ENCODE measurements at regions not wholly inside any gene's neighbourhood (a gene's known extent, or its start where the extent isn't known, plus 50 kb on each side); places are given as distances from the start of the nearest gene placed in this dataset.
A peak's percentile ranks its signal among the peaks of the same experiment; 100 is the strongest.
"Not testable (repeated sequence)": the region's sequence is repeated elsewhere in the genome, so short reads cannot be mapped to it uniquely, and the experiment has no call there.

DNA sequence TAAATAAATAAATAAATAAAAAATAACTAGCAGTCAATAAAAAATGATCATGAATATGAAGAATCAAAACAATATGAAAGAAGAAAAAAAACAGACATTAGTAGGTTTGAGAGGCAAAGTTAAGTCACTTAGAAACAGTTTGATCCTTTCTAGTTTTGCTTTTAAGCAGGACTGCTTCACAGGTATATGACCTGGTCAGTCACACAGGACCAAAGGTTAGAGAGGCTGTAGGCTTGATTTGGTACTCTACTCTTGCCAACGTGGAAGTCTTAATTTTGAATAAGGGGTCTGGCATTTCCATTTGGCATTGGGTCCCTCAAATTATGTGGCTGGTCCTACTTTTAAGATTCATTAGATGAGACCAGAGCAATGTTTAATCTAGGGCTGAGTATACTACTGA, 441.7 kb upstream of the NECTIN3 start:
- FAIRE-seq, result no peak

DNA sequence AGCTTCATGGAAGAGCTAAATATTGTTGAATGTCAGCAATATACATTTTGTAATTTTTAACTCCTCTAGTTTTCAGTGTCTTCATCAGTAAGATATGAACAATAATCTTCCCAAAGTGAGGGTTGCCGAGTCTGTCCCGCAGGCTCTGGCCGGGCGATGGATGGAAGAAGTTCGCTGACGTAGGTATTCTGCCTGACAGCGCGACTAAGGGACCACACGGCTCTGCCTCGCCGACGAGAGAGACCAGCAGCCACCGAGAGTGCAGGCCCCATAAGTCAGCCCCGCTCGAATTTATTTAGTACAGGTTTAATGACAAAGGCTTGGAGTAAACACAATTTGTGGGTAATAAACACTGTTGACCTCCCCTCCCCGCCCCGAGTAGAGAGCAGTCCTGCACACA, 427.4 kb upstream of the NECTIN3 start:
- FAIRE-seq, result no peak

DNA sequence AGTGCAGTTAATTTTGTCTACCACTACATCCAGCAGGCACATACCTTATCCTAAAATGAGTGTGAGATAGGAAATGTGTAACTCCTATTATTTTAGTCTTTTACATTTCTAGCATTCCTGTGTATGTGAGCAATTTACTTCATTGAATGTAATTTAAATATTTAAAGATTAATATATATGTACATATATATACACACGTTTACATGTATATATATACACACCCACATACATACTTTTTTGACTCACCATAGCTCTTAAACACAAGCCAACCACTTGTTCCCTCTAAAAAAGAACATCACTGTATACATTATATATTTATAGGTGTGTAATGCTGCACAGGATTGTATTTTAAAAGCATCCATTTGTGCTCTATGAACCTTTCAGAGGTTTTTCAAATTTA, 425.6 kb upstream of the NECTIN3 start:
- FAIRE-seq, result no peak

DNA sequence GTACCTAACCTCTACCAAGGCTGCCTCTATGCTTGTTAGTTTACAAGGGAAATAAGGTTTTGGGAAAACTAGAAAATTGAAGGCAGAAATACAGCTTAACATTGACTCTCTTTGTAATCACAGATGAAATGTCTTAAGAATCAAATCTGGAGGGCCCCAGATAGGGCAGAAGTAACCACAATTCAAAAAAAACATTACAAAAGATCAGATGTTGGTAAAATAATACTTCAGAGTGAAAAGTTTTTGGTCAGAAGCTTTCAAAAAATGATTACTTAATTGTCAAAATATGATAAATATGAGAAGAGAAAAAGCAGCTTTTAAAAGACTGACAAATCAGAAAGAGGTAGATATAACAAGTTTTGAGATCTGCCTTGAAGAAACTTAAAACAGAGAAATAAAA, 425.1 kb upstream of the NECTIN3 start:
- FAIRE-seq, result no peak

DNA sequence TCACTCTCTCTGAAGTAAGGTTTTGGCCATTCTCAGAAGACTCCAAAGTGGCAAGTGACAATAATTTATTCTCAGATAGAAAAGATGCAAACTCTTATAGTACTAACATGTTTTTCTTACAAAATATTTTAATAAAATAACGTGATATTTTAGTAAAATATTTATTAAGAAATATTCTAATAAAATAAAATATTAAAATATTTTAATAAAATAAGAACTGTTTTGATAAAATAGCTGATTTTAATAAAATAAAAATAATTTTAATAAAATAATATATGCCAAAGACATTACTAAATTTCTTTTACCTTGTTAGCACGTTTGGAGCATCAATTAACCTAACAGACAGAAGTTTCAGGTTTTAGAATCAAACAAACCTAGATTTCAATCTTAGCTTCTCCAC, 424.0 kb upstream of the NECTIN3 start:
- no peak for FAIRE-seq

DNA sequence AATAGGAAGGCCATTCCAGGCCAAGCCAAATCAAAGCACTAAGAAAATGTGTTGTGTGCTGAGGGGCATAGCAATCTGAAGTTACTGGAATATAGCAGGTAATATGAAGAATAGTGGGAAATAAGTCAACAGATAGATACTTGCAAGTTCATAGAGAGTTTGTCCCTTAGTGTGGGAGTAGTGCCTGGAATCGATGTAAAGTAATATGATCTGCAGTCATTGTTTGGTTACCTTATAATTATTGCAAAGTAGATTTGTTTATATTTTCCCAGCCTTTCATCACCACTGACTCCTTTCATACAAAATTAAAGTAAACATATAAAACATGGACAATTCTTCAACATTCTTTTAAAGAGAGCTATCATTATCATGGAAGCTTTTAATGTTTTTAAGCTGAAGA, 420.9 kb upstream of the NECTIN3 start:
- no peak for FAIRE-seq

DNA sequence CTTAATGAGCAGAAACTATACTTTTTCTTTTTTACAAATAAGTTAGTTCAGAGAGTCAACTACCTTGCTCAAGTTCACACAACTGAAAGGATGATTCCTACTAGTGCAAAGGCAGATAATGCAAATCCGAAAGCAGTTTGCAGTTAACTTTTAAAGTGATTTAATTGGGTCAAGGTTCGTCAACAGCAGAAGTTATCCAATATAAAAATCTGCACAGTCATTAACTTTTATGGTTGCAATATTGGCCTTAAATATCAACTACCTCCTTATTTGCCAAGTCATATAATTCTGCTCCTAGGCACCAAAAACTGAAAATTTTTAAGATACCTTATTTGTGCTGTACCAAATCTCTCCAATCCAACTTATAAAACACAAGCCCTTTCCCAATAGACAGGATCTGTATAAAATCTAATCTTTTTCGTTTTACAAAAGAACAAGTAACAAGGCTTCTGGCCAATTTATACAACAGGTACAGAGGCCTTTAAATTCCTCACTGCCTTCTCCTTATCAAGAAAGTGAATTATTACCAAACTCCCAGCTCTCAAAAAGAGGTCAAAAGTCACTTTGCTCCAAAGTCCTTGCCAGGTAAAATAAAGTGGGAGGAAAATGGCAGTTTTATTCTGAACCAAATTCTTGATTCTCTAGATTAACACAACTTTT, 416.6 kb upstream of the NECTIN3 start:
- FAIRE-seq, result no peak

DNA sequence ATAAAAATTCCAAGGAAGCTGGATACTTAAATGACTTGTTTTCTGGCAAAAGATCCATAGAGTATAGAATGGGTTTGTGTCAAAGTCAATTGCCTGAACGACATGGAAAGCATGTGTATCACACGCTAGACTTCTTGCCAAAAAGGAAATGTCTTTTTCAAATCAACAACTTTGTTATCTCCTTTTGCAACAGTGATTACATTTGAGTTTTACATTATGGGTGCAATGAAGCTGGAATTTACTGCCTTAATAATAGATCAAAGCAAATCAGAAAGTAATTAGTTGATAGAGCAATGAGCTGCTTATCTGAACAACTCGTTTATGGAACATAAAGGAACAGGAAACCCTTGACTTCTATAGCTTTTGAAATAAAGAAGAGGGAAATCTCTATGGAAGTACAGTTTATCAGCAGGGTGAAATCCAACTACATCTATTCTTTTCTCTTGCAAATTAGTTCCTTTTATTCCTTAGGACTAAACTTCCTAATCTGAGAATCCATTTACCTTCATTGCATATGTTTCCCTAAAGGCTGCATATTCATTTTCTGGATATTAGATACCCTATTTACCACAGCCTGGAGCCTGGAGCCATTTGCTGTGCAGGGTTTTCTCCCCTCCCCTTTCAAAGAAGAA, 415.1 kb upstream of the NECTIN3 start:
- no peak for FAIRE-seq

DNA sequence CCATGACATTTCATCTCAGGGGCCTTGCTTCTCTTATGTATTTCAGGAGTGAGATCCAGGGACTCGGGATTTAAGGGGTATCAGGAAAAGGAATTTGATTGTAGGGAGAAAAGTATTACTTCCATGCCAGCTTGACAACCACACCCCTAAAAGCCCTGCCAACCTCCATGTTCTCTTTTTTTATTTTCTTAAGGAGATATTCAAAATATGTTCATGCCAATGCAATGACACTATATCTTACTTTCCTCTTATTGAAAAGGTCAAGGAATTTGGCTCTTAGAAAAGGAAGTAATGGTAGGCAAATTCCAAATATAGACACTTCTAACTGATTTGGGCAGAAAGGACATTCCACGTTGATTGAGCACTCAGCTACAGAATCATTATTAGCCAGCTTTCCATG, 407.5 kb upstream of the NECTIN3 start:
- FAIRE-seq, result no peak

DNA sequence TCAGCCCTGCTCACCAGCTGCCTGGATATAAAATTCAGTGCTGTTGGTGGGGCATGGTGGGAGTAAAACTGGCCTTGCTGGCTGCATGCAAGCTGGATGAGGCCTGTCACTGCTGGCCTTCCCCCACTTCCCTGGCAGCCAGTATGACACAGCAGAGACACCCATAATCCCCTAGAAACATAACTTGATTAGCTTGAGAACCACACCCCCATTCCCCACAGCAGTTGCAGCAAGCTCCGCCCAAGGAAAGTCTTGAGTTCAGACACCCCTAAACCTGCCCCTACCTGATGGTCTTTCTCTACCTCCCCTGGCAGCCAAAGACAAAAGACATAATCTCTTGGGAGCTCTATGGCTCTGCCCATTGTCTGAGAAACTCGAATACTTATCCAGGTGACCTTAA, 405.1 kb upstream of the NECTIN3 start:
- FAIRE-seq, result no peak

DNA sequence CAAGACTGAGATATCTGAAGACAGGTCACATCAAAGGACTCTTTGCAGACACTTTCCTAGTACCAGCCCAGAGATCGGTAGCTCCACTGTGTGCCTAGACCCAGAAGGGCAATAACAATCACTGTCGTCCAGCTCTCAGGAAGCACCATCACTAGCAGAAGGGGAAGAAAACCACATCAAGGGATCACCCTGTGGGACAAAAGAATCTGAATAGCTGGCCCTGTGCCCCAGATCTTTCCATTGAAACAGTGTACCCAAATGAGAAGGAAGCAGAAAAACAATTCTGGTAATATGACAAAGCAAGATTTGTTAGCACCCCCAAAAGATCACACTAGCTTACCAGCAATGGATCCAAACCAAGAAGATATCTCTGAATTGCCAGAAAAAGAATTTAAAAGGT, 404.4 kb upstream of the NECTIN3 start:
- FAIRE-seq, result no peak

DNA sequence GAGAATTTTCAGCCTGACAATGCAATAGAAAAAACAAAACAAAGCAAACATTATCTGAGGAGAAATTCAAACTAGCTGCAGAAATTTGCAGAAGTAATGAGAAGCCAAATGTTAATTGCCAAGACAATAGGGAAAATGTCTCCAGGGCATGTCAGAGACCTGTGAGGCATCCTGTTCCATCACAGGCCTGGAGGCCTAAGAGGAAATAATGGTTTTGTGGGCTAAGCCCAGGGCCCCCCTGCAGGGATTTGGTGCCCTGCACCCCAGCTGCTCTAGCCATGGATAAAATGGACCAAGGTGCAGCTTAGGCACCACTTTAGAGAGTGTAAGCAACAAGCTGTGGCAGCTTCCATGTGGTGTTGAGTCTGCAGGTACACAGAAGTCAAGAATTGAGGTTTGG, 401.2 kb upstream of the NECTIN3 start:
- no peak for FAIRE-seq

DNA sequence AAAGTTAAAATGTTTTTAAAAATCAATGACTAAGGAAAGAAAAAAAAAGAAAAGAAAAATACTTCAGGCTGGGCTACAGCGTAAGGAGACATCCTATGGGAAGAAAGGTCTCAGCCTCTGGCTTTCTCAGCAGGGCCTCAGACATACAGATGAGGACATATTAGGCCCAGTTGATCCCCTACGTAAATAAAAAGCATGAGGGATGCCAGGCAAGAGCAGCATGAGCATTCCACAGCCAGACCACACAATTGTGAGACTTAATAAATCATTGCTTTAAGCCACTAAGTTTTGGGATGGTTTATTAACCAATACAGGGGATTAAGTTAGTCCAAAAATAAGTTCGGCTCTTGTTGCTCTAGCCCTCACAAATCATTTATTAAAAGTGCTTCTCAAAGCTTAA, 394.1 kb upstream of the NECTIN3 start:
- no peak for FAIRE-seq

DNA sequence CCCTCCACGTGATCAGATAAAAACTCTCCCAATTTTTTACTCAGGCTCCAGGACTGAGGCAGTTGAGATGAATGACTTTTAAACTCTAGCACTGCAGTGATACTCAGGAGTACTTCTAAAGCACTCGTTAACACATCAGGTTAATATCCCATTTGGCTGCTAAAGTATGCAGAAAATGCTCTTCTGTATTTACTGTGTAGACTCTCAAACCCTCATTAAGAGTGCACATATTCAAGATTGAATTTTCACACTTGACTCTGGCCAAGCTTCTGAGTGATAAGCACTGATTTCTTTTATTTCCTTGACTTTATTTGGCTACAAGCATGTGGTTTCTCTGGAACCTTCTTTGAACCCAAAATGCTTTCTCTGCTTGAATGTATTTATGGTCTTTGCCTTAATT, 392.3 kb upstream of the NECTIN3 start:
- no peak for FAIRE-seq

DNA sequence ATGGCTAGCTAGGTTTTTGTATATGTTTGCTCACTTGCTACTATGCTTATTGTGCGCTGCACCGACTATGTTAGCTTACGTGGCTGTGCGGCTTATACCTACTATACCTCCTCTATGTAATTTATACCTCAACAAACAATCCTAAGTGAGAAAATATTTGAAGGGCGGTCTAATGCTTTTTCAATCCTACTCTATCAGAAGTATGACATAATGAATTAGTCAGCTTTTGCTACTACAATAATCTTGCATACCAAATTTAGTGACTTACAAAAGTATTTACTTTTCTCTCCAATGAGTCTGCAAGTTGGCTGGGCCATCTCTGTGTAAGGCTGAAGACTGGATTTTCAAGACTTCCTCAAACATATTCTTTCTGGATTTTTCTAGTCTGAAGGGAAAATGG, 391.2 kb upstream of the NECTIN3 start:
- no peak for FAIRE-seq

DNA sequence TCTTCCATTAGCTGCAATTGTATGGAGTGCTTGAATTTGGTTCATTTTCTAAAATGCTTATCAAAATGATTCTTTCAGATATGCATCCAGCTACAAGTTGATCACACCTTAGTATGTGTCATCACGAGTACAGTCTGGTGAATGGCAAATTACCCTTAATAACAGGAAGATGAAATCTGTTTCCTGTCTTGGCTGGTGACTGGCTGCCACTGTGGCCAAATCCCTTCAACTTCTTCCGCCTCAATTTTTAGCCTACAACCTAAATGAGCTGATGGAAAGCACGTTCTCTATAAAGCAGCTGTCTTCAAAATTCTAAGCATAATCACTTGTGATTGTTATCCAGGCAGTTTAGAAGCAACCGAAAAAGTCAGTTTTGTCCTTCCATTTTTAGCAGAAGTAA, 387.1 kb upstream of the NECTIN3 start:
- no peak for FAIRE-seq

DNA sequence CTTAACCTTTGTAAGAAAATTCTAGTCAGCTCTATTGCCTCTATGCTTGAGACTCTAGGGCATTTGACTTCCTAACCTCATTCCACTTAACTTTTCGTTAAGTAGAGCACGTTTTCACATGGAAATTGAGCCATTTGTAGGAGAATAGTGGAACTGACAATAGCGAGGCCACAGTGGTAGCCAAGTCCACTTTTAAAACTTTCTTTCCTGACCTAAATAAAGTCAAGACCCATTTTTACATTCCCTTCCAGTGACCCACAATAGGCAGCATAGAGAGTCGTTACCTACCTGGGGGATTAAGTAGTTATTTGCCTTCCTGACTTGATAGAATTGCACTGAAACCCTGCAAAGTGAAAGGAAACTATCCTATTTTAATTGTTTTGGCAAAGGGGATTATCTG, 386.0 kb upstream of the NECTIN3 start:
- no peak for FAIRE-seq

DNA sequence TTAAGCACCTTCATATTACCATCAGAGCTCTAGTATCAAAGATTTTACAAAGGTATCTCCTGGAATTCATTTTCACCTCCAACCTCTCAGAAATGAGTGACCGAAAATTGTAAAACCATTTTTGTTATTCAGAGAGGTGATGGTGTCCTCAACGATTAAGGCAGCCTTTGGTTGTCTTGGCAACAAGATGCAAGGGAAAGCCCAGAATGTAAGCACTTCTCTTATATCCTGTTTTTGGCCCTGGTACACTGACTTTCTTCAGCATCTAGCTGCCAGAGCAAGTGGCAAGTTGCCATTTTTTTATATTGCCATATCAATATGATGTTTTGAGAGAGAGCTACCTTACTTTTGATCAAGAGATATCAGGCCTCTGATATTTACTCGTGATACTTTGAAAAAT, 384.9 kb upstream of the NECTIN3 start:
- no peak for FAIRE-seq

DNA sequence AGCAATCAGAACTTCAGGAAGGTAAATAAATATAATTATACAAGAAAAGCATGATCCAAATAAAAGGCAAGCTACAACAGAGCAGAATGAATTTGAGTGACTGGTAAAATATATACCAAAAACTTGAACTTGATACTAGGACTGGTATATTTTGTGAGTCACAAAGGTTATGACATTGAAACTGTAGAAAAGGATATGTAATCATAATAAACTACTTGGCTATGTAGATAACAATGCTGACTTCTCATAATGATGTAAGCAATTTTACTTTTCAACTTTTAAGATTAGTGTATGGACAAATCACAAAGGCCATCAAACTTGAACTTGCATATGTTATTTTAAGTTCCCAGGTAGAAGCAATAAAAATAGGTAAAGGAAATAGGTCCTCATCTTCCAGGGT, 384.5 kb upstream of the NECTIN3 start:
- FAIRE-seq, result no peak

DNA sequence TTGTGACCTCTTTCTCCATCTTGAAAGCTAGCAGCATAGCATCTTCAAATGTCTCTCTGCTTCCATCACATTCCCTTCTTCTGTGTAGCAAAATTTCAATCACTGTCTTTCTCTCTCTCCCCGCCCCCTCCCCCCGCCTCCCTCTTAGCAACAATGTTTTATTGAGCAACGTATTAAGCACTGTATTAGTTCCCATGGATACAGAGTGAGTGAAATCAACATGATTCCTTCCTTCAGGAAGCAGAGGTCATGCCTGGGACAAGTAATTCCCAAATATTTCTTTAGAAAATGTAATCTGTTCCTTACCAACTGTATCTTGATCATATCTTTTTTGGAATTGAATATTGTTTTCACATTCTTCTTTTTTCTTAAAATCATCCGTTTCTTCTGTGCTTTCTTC, 373.7 kb upstream of the NECTIN3 start:
- no peak for FAIRE-seq

DNA sequence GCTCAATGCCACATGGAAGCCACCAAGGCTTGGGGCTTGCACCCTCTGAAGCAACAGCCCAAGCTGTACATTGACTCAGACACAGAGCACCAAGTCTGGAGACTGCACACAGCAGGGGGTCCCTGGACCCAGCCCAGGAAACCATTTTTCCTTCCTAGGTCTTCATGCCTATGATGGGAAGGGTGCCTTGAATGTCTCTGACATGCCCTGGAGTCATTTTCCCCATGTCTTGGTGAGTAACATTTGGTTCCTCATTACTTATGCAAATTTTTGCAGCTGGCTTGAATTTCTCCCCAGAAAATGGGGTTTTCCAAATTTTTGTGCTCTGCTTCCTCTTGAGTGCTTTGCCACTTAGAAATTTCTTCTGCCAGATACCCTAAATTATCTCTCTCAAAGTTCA, 367.3 kb upstream of the NECTIN3 start:
- not testable (repeated sequence) for FAIRE-seq

DNA sequence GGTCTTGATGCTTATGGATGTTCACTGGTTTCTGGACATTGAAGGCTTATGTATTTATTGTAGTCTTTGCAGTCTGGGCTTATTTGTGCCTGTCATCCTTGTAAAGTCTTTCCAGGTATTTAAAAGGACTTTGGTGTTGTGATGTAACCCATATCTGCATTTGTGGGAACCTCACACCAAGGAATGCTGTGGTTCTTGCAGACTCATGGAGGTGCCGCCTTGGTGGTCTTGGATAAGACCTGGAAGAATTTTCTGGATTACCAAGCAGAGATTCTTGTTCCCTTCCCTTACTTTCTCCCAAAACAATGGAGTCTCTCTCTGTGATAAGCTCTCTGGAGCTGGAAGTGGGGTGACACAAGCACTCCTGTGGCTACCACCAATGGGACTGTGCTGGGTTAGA, 363.5 kb upstream of the NECTIN3 start:
- FAIRE-seq, result no peak

DNA sequence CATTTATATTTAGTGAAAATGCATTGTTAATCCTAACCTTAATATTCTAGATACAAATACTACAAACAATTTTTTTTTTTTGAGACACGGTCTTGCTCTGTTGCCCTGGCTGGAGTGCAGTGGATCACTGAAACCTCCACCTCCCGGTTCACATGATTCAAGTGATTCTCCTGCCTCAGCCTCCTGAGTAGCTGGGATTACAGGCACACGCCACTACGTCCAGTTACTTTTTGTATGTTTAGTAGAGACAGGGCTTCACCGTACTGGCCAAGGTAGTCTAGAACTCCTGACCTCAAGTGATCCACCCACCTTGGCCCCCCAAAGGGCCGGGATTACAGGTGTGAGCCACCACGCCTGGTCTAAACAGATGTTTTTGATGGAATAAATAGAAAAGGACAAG, 361.5 kb upstream of the NECTIN3 start:
- no peak for FAIRE-seq

DNA sequence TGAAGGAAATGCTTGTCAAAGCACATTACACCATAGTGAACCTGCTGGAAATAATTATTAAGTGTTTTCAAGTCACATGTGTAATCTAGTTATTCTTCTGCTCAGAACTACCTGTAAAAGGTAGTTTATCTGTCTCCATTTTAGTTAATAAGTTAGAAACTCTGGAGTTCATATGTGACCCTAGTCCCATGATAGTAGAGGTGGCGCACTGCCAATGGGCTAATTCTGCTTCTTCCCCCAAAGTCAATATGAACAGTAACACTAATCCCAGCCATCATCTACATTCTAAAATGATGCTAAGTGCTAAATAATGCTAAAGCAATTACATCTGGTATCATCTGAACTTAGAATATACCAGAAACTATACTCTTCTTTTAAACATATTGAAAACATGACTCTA, 361.0 kb upstream of the NECTIN3 start:
- FAIRE-seq, result peak; percentile 93

DNA sequence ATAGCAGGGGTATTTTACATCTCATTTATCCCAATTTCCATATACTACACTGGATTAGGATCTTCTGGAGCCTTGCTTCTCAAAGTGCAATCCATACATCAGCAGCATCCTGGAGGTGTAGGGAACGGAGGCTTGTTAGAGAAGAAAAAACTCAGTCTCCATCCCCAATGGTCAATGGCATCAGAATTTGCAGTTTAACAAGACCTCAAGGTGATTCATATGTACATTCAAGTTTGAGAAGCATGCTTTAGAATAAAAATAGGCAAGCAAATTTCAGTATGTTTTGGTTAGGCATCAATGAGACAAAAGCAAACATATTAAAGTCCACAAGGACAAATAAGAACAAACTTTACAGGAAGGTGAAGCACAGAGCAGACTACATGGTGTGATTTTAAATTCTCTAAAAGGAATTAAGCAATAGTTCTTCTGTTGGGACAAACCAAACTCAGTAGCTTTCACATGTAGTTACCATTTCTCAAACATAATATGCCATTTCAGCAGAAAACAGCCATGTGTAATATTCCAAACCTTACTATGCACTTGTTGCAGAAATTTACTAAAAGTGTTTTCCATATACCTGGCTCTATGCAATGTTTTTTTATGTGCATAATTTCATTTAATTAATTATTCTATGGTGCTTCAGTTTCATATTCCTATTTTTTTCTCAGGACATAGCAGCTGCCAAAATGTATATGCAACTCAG, 360.3 kb upstream of the NECTIN3 start:
- FAIRE-seq, result no peak
